GM21717 (cell line): ENCODE measurements at regions not wholly inside any gene's neighbourhood (a gene's known extent, or its start where the extent isn't known, plus 50 kb on each side); places are given as distances from the start of the nearest gene placed in this dataset.
"Not testable (repeated sequence)": the region's sequence is repeated elsewhere in the genome, so short reads cannot be mapped to it uniquely, and the experiment has no call there.

Source experiments
- ATAC-seq: cut with Tn5 transposase; IDR thresholded peaks from one replicate; pipeline ENCODE4 v1.9.1; 2021; ENCODE audit warnings: mild to moderate bottlenecking, moderate library complexity; ENCODE audit not compliant: unreplicated experiment

DNA sequence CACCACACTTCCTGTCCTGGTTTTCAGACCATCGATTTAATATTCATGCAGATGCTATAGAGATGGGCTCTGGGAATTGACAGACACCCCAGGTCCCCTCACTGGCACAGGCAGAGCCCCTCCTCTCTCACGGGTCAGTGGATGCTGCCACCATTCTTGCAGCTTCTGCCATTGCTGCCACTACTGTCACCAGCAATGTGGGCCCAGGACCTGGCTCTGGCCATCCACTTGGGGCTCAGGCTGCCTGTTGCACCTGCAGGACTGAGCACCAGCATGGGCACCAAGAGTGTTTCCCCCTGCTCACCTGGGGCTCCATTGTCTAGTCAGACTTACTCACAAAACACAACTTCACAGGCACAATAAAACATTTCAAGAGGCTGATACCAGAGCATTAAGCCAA is 479.0 kb upstream of the ZNF608 start:
- no peak for ATAC-seq

GRCh38 chr5:125226825-125227224 is 480.4 kb upstream of the ZNF608 start:
- ATAC-seq, result no peak

DNA sequence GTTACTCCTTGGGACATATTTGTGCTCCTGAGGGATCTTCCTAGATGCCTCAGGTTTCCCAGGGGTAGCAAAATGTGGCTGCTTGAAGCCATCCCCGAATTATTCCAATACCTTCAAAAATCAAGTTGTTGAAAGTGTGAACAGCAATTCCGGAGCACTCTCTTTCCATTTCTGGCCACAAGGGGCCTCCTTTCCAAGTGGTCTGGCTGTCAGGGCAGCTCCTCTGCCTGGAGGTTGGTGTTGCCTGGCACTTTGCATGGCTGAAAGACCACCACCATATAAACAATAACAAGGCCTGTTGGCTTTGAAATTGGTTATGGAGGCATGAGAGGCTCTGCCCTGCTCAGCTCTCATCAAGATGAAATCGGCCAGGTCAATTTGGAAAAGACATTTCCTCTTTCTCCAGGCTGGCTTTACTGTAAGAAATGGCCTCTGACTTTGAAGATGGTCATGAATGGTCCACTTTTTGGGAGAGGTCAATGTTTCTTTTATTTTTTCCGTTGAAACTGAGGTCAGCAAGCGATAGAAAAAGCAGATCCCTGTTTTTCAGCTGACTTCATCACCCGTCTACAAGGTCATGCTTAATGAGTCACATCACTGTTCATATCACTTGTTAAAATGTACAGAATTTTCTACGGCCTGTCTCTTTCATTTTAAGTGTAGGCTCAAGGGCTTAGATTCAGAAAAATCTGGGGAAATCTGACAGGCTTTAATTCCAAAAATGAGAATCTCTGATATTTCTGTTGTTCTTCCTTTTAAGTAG is 481.1 kb upstream of the ZNF608 start:
- ATAC-seq, result no peak

DNA sequence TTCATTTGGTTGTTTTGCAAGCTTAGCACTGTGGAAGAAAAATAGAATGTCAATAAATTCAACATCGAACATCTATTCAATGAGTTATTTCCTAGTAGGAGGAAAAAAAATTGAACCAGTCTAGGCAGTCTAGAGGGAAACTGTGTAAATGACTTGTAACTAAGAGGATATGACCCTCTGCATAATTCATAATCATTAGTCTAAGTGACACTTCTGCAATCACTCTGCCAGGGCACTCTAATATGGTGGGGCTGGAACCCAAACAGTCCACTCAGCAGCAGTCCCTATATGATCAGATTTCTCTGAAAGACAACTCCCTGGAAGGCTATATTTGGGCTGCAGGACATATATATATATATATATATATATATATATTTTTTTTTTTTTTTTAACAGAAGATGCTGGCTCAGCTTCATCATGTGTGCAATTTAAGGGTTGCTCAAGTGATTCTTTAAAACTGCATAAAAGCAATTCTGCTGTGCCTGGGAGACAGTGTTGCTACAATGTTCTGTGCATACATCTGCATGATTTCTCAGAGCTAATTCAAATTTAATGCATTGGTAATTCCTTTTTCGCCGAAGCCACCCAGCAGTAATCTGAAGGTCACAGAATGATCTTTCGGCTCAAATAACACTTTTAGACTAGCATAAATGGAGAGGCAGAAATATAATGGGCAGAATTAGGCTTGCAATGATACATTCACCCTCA is 482.1 kb upstream of the ZNF608 start:
- ATAC-seq, result no peak

DNA sequence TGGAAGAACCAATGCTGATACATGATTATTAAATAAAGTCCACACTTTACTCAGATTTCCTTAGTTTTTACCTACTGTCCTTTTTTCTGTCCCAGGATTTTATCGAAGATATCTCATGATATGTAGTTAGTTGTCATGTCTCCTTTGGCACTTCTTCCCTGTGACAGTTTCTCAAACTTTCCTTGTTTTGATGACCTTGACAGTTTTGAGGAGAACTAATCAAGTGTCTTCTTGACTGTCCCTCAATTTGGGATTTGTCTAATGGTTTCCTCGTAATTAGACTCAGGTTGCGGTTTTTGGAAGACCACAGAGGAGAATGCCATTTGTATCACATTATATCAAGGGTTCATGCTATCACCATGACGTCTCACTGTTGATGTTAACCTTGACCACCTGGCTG is 483.1 kb upstream of the ZNF608 start:
- no peak for ATAC-seq

DNA sequence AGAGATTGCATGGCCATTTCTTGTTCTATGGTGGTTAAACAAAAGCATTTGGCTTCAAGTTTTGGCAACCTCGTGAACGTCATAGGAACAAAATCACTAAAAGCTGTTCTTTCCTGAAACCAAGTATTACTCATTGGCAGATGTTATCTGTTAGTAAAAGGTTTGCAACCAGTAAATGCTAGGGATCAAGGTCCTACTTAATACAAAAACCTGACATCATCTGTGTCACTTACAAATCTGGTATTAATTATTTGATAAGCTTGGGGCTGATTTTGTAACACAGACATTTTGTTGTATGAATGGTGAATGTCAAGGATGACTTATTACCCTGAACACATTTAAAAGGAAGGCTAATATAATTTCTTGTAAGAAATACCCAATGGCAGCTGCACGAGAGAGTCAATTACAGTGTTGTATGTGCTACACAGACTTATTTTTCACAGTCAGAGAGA is 486.4 kb upstream of the ZNF608 start:
- ATAC-seq, result no peak

DNA sequence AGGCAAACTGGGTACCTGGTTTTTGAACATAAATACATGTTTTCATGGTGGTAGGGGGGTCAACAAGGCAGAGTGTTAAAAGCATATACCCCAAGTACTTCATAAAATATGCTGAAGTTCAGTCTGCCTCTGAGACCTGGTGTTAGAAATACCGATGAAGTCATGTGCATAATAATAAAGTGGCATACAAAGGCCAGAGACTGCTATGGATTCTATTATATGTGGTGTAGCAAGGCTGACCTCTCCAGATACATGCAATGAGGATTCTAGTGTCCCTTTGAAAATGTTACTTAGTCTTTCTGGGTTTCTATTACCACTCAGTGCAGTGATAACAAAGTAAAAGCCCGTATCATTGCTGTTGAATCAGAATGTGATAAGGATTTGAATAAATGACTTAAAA is 487.5 kb upstream of the ZNF608 start:
- ATAC-seq, result no peak

DNA sequence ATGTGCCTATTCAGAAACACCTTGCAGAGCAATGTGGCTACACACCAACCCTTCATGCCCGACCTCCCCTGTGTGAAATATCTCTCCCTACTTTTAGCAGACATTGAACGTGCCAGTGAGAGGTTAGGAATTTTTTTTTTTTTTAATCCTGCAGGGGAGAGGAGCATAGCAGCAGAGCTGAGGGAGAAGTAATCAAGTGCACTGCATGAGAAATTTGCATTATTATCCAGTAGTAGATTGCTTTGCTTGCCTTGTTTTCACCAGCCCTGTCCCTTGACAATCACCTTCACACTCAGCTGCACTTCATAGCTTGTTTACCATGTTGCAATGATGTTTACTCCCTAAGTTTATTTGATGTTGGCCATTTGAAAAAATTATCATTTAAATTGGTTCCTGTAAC is 489.6 kb upstream of the ZNF608 start:
- ATAC-seq, result no peak

DNA sequence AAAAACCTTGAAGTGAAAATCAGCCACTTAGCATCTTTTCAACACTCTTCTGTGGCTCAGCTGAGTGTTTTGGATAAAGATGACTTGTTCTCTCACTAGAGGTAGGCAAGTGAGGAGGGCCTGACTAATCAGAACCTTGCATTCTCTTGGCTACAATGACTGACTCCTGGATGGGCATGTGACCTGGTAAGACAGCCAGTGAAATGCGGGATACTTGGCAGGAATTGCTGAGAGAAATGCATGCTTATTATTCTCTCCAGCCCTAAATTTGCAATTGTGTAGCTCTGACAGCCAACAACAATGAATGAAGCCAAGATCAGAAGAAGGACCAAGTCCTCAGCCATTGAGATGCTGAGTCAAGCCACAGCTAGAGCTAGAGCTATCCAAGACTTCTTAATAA is 490.5 kb upstream of the ZNF608 start:
- ATAC-seq, result no peak

DNA sequence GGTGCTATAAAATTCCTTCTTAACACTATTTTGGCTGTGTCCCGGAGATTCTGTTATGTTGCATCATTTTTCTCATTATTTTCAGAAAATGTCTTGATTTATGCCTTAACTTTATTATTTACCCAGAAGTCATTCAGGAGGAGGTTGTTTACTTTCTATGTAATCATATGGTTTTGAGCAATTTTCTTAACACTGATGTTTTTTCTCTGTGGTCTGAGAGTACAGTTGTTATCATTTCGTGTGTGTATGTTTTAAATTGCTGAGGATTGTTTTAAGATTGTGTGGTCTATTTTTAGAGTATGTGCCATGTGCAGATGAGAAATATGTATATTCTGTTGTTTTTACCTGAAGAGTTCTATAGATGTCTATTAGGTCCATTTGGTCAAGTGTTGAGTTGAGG is 498.1 kb upstream of the ZNF608 start:
- no peak for ATAC-seq

DNA sequence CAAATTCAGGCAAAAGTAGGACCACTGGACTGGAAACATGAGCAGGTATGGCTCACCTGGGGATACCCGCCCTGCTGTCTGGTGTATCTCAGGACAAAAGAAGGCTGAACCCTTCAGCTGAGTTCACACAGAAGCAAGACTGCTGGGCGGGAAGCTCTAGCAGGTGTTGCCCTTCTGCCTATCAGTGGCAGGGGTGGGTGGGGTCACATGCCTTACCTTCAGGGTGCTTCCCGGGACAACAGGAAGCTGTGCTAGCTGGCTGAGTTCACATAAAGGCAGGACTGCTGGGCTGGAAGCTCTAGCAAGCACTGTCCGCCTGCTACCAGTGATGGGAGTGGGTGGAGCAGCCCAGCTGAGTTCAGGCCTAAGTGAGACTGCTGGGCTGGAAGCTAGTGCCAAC is 498.8 kb upstream of the ZNF608 start:
- no peak for ATAC-seq

DNA sequence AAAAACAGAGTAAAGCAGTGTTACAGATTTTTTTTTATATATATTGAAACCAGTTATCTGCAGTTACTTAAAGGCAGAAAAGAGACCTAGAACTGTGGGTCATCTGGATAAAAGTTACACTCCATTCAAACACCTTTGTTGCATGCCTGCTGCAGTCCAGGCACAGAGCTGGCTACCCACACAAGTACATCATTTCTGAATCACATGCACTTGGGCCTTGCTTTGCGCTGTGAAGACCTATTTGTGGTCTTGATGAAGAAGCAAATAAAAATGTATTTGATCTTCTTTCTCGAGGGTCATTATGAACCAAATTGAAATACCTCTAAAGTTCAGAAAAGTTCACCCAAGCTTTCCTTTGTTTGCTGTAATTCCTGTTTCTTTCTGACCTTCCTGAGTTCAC is 503.0 kb upstream of the ZNF608 start:
- ATAC-seq, result no peak

GRCh38 chr5:125251703-125252102 is 505.3 kb upstream of the ZNF608 start:
- ATAC-seq, result no peak

- ATAC-seq, result not testable (repeated sequence)
Measured at GRCh38 chr5:125253634-125254033, 507.2 kb upstream of the ZNF608 start.

DNA sequence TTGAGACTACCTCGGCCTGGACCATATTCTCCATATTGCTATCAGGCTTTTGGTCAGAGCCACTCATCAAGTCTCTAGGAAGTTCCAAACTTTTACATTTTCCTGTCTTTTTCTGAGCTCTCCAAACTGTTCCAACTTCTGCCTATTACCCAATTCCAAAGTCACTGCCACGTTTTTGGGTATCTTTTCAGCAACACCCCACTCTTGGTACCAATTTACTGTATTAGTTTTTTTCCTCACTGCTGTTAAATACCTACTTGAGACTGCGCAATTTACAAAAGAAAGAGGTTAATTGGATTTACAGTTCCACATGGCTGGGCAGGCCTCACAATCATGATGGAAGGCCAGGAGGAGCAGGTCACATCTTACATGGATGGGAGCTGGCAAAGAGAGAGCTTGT is 507.8 kb upstream of the ZNF608 start:
- ATAC-seq, result no peak

DNA sequence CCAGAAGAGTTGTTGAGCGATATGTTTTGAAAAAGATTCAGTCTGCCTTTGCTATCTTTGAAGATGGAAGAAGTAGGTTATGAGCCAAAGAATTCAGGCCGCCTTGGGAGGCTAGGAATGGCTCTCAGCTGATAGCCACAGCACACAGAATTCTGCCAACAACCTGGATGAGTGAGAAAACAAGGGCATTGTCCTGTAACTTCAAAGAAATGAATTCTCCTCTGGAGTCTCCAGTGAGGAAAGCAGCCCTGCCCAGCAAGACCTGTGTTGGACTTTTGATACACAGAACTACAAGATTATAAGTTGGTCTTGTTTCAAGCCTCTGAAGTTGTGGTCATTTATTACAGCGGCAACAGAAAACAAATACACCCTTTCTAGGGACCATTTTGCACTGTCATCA is 509.9 kb upstream of the ZNF608 start:
- no peak for ATAC-seq

GRCh38 chr5:125257057-125257972 is 510.9 kb upstream of the ZNF608 start:
- ATAC-seq, result no peak

GRCh38 chr5:125257997-125258396 is 511.6 kb upstream of the ZNF608 start:
- ATAC-seq, result no peak

DNA sequence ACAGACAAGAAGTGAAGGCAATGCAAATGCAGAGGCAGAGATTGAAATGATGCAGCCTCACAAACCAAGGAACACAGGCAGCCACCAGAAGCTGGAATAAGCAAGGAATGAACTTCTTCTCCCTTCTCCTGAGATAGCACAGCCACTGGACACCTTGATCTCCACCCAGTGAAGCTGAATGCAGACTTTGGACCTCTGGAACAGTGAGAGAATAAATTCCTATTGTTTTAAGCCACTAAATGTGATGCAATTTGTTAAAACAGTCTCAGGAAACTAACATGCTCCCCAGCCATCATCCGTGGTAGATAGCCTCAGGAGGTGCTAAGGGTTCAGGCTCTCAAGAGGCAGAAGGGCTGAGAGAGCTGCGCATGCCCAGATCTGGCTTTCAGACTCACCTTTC is 512.2 kb upstream of the ZNF608 start:
- no peak for ATAC-seq

DNA sequence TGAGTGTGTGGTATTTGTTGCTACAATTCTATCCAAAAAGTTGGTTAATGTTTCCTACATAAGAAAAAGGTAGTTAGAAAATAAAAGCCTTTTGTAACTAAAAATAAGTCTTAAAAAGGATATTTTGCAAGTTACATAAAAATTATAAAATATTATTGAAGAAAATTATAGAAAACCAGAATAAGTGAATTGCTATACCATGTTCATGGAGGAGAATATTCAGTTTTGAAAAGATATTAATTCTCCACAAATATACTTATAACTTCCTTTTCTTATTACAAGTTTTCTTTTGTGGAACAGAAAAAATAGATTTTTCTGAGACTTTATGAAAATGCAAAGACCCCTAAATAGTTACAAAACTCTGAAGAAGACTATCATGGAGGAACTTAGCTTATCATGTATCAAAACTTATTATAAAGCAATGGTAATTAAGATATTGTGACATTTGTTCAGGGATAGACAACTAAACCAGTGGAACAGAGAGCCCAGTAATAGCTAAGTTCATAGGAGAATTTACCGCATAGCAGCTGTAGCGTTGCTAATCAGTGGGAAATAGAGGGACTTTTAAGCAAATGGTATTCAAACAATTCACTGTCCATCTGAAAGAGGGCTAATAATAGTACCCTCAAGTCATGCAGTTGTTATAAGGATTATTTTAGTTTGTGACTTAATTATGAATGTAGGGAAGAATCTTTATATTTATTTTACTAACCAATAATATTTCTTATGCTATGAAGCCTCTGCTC is 515.2 kb upstream of the ZNF608 start:
- ATAC-seq, result no peak

GRCh38 chr5:125262782-125263181 is 516.3 kb upstream of the ZNF608 start:
- ATAC-seq, result no peak
